ENCODE measurements at regions not wholly inside any gene's neighbourhood (a gene's known extent, or its start where the extent isn't known, plus 50 kb on each side); places are given as distances from the start of the nearest gene placed in this dataset.

GRCh38 chr2:198534756-198535155 lies 730.4 kb downstream of the PLCL1 start:
- Histone ChIP-seq H3K36me3 (replicated peaks in 1 of 2) (no peaks in the 10 kb centered on the region), H3K4me3 (no peak overlapping the region), H3K27ac (no peak overlapping the region), H3K9me3 (replicated peaks in 1 of 3) (no peaks in the 10 kb centered on the region), H3K4me1 (replicated peaks in 1 of 2) (no peaks in the 10 kb centered on the region), H3K27me3 (no peaks in the 10 kb centered on the region)
- DNase-seq: no peak
- 77 to 84% (median 79%) methylated on average over 3 of the region's 3 CpGs for WGBS, 4 donors
- TF ChIP-seq CTCF (IDR thresholded peaks at IDR 0.05) (no peak), POLR2A (IDR thresholded peaks at IDR 0.05) (no peak)
- intact Hi-C loops (cut with DNase I): no loop called here

GRCh38 chr2:198525211-198525969 lies 721.0 kb downstream of the PLCL1 start:
- no peaks in the 10 kb centered on the region for H3K4me1 ChIP-seq (replicated peaks in 1 of 2)
- TF ChIP-seq CTCF (IDR thresholded peaks at IDR 0.05) (no peak), POLR2A (IDR thresholded peaks at IDR 0.05) (no peak)
- no peaks in the 10 kb centered on the region for H3K36me3 ChIP-seq (replicated peaks in 1 of 2)
- no peak overlapping the region for H3K27ac ChIP-seq
- H3K4me3 ChIP-seq: no peak overlapping the region
- intact Hi-C loops (cut with DNase I): no loop called here
- H3K9me3 ChIP-seq (replicated peaks in 1 of 3): no peaks in the 10 kb centered on the region
- H3K27me3 ChIP-seq: no peaks in the 10 kb centered on the region
- WGBS, 4 donors: 73 to 80% (median 76%) methylated on average over 5 of the region's 5 CpGs
- no peak for DNase-seq

DNA sequence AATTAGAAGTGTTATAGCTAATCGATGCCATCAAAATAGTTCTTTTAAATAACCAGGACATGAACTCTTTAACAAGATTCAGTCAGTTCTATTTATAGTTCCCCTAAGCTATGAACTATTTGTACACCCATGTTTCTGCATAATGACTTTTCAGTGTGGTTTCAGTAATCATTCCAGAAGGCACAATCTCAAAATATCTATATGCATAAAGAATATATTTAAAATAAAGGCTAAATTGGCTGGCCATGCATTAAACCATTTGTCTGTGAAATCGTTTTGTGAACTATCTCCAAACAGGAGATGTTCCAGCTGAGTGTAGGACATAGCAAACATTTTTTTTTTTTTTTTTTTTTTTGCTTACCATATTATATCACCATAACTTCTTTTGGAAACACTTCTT lies 719.3 kb downstream of the PLCL1 start:
- H3K27ac ChIP-seq: no peak overlapping the region
- no peak for TF ChIP-seq POLR2A (IDR thresholded peaks at IDR 0.05)
- TF ChIP-seq CTCF (IDR thresholded peaks at IDR 0.05): no peak
- H3K9me3 ChIP-seq (replicated peaks in 1 of 3): no peaks in the 10 kb centered on the region
- DNase-seq: no peak
- no peaks in the 10 kb centered on the region for H3K4me1 ChIP-seq (replicated peaks in 1 of 2)
- no peaks in the 10 kb centered on the region for H3K27me3 ChIP-seq
- H3K4me3 ChIP-seq: no peak overlapping the region
- intact Hi-C loops (cut with DNase I): no loop called here
- 48 to 55% (median 51%) methylated on average over 2 of the region's 2 CpGs for WGBS, 4 donors
- H3K36me3 ChIP-seq (replicated peaks in 1 of 2): no peaks in the 10 kb centered on the region

GRCh38 chr2:198518935-198519334 lies 714.5 kb downstream of the PLCL1 start:
- no peaks in the 10 kb centered on the region for H3K4me1 ChIP-seq (replicated peaks in 1 of 2)
- TF ChIP-seq CTCF (IDR thresholded peaks at IDR 0.05) (no peak), POLR2A (IDR thresholded peaks at IDR 0.05) (no peak)
- no peaks in the 10 kb centered on the region for H3K27me3 ChIP-seq
- no peak for DNase-seq
- no peak overlapping the region for H3K4me3 ChIP-seq
- intact Hi-C loops (cut with DNase I): no loop called here
- H3K36me3 ChIP-seq (replicated peaks in 1 of 2): no peaks in the 10 kb centered on the region
- WGBS, 4 donors: 81 to 87% (median 84%) methylated on average over 2 of the region's 2 CpGs
- no peak overlapping the region for H3K27ac ChIP-seq
- H3K9me3 ChIP-seq (replicated peaks in 1 of 3): no peaks in the 10 kb centered on the region
